GM23248 (cell line): ENCODE measurements at regions not wholly inside any gene's neighbourhood (a gene's known extent, or its start where the extent isn't known, plus 50 kb on each side); places are given as distances from the start of the nearest gene placed in this dataset.

Experiments used
- EZH2 ChIP-seq: fragments of 200-600 bp; sonication (generic); IDR thresholded peaks from 2 replicates; pipeline ENCODE4 v1.6.1; 2018; ENCODE audit warnings: antibody characterized with exemption, mild to moderate bottlenecking; ENCODE audit not compliant: insufficient read depth, poor library complexity, severe bottlenecking
- EZH2phosphoT487 ChIP-seq: fragments of 200-600 bp; sonication (generic); IDR thresholded peaks from 2 replicates; pipeline ENCODE4 v1.6.1; 2018; ENCODE audit warnings: antibody characterized with exemption, moderate library complexity, mild to moderate bottlenecking, low read depth; ENCODE audit not compliant: insufficient read depth

DNA sequence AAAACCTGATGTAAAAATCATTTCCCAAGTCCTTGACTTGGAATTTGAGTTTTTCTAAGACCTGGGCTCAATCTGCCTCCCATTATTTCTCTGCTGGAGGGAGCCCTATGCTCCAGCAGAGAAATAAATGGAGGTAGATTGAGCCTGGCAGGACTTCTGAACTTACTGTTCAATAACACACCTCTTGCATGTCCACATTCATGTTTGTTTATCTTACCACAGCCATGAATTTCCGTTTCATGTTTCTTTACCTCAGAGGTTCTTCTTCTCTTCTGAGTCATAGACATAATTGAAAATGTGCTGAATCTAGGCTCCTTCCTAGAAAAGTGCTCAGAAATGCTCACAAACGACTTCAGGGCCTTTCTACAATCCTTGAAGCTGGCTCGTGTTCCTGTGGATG lies 170.8 kb downstream of the PMAIP1 start:
- no peak for TF ChIP-seq EZH2
- no peak for TF ChIP-seq EZH2phosphoT487
